ENCODE measurements at regions not wholly inside any gene's neighbourhood (a gene's known extent, or its start where the extent isn't known, plus 50 kb on each side); places are given as distances from the start of the nearest gene placed in this dataset.

DNA sequence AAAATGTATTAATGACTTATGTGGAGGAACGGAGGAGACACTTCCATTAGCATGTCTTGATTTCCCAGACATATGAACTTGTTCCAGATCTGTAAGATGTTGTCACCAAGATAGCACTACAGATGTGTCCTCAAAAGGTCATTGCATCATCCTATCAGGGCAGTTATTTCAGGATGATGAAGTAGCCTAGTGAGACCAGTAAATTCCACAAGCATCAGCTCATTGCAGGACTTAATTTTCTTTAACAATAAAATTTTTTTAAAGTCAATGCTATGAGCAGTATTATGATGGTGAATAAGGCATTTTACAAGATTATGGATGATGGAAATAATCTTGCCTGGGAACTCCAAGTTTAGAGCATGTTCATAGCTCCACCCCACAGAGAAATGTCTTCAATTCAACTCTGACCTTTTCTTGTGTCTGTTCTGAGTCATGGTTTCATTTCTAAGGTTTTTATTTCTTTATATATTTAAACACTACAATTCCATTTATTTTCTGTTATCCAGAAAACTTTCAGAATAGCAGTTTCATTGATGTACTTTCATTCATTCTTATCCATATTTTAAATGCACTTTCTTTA lies 1203.3 kb upstream of the CELF2 start:
- dilution Hi-C loops (cut with MboI; ENCODE audit: extremely low pct_ligation_motif_present, low sequenced_read_pairs) = no loop called here
- DNase-seq (ENCODE audit: low read depth, low spot score) (no peak), FAIRE-seq (no peak)
- H3K4me1 ChIP-seq (ENCODE audit: control insufficient read depth, extremely low read depth, insufficient read depth, low read length) = no peaks in the 10 kb centered on the region
- H3K79me2 ChIP-seq (ENCODE audit: control insufficient read depth, insufficient read depth, low read length) = no peaks in the 10 kb centered on the region
- H3K9ac ChIP-seq (ENCODE audit: control insufficient read depth, extremely low read depth, insufficient read depth, low read length) = no peak overlapping the region
- TF ChIP-seq, protein P1, sequence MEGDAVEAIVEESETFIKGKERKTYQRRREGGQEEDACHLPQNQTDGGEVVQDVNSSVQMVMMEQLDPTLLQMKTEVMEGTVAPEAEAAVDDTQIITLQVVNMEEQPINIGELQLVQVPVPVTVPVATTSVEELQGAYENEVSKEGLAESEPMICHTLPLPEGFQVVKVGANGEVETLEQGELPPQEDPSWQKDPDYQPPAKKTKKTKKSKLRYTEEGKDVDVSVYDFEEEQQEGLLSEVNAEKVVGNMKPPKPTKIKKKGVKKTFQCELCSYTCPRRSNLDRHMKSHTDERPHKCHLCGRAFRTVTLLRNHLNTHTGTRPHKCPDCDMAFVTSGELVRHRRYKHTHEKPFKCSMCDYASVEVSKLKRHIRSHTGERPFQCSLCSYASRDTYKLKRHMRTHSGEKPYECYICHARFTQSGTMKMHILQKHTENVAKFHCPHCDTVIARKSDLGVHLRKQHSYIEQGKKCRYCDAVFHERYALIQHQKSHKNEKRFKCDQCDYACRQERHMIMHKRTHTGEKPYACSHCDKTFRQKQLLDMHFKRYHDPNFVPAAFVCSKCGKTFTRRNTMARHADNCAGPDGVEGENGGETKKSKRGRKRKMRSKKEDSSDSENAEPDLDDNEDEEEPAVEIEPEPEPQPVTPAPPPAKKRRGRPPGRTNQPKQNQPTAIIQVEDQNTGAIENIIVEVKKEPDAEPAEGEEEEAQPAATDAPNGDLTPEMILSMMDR (optimal IDR thresholded peaks at IDR 0.05 in 1 of 3, IDR thresholded peaks at IDR 0.05 in 1 of 3, conservative IDR thresholded peaks at IDR 0.05 in 1 of 3; ENCODE audit: extremely low read depth in 1 of 3, insufficient read depth in 2 of 3, low read length in 3 of 3) = no peak
- no peak for TF ChIP-seq EZH2 (IDR thresholded peaks at IDR 0.05; ENCODE audit: low read length)
- H3K4me3 ChIP-seq (ENCODE audit: control insufficient read depth in 2 of 3, extremely low read depth in 1 of 3, insufficient read depth in 2 of 3, low read depth in 1 of 3, low read length in 3 of 3) = no peak overlapping the region
- H2AFZ ChIP-seq (ENCODE audit: control insufficient read depth, low read length) = no peak overlapping the region
- H3K27ac ChIP-seq (ENCODE audit: control insufficient read depth, insufficient read depth, low read length) = no peak overlapping the region
- no peaks in the 10 kb centered on the region for H3K27me3 ChIP-seq (ENCODE audit: control insufficient read depth, extremely low read depth, insufficient read depth, low read length)
- H3K4me2 ChIP-seq (ENCODE audit: control insufficient read depth, extremely low read depth, insufficient read depth, low read depth, low read length) = no peak overlapping the region
- H3K9me3 ChIP-seq (ENCODE audit: control insufficient read depth, low read depth, low read length) = no peaks in the 10 kb centered on the region
- no peaks in the 10 kb centered on the region for H4K20me1 ChIP-seq (ENCODE audit: control insufficient read depth, extremely low read depth, insufficient read depth, low read length)
- H3K36me3 ChIP-seq (ENCODE audit: control insufficient read depth in 2 of 2, extremely low read depth in 1 of 2, insufficient read depth in 2 of 2, low read length in 2 of 2) = no peaks in the 10 kb centered on the region
- no peaks in the 10 kb centered on the region for H3K9me1 ChIP-seq (ENCODE audit: control insufficient read depth, extremely low read depth, insufficient read depth, low read length)

DNA sequence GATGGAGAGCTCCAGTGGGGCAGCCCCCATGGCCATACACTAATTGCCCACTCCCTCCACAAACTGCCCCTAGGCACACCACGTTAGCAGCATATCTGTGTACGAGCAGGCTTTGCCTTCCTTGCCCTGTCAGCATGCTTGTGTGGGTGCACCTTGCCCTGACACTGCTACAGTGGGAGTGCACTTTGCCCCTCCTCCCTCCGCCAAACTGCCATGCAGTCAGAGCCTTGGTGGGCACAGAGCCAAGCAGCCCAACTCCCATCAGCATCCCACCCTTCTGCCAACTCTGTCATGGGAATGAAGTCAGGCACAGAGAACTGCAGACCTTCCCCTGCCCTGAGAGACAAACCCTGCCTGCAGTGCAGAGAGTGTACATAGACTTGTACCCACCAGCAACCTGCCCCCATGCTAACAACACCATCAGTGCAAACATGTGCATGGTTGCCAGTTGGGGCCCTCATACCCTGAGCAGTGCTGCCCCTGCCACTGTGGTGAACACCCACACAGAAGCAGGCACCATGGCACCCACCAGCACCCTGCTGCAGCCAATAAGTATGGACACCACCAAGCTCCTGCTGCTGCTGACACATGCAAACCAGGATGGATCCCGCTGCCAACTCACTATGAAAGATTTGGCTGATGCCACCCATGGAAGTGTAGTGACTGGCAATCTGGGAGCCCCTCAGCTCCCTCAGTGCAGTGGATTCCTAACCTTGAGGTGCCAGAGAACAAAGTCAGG lies 1197.7 kb upstream of the CELF2 start:
- H3K9ac ChIP-seq (ENCODE audit: control insufficient read depth, extremely low read depth, insufficient read depth, low read length) = no peak overlapping the region
- no peaks in the 10 kb centered on the region for H3K9me1 ChIP-seq (ENCODE audit: control insufficient read depth, extremely low read depth, insufficient read depth, low read length)
- TF ChIP-seq, protein P1 (optimal IDR thresholded peaks at IDR 0.05 in 1 of 3, IDR thresholded peaks at IDR 0.05 in 1 of 3, conservative IDR thresholded peaks at IDR 0.05 in 1 of 3; ENCODE audit: extremely low read depth in 1 of 3, insufficient read depth in 2 of 3, low read length in 3 of 3) = no peak
- no peak for TF ChIP-seq EZH2 (IDR thresholded peaks at IDR 0.05; ENCODE audit: low read length)
- H3K4me1 ChIP-seq (ENCODE audit: control insufficient read depth, extremely low read depth, insufficient read depth, low read length) = no peaks in the 10 kb centered on the region
- no peaks in the 10 kb centered on the region for H3K9me3 ChIP-seq (ENCODE audit: control insufficient read depth, low read depth, low read length)
- no peak for DNase-seq (ENCODE audit: low read depth, low spot score)
- H3K79me2 ChIP-seq (ENCODE audit: control insufficient read depth, insufficient read depth, low read length) = no peaks in the 10 kb centered on the region
- no peaks in the 10 kb centered on the region for H3K27me3 ChIP-seq (ENCODE audit: control insufficient read depth, extremely low read depth, insufficient read depth, low read length)
- no peak overlapping the region for H3K4me3 ChIP-seq (ENCODE audit: control insufficient read depth in 2 of 3, extremely low read depth in 1 of 3, insufficient read depth in 2 of 3, low read depth in 1 of 3, low read length in 3 of 3)
- H3K36me3 ChIP-seq (ENCODE audit: control insufficient read depth in 2 of 2, extremely low read depth in 1 of 2, insufficient read depth in 2 of 2, low read length in 2 of 2) = no peaks in the 10 kb centered on the region
- H2AFZ ChIP-seq (ENCODE audit: control insufficient read depth, low read length) = no peak overlapping the region
- dilution Hi-C loops (cut with MboI; ENCODE audit: extremely low pct_ligation_motif_present, low sequenced_read_pairs) = no loop called here
- no peak overlapping the region for H3K27ac ChIP-seq (ENCODE audit: control insufficient read depth, insufficient read depth, low read length)
- H3K4me2 ChIP-seq (ENCODE audit: control insufficient read depth, extremely low read depth, insufficient read depth, low read depth, low read length) = no peak overlapping the region
- H4K20me1 ChIP-seq (ENCODE audit: control insufficient read depth, extremely low read depth, insufficient read depth, low read length) = no peaks in the 10 kb centered on the region
- FAIRE-seq = no peak
